CD4-positive, alpha-beta T cell treated with Interleukin-21 for 1 hour (primary cell): ENCODE measurements at regions not wholly inside any gene's neighbourhood (a gene's known extent, or its start where the extent isn't known, plus 50 kb on each side); places are given as distances from the start of the nearest gene placed in this dataset.

Source experiments
- DNase-seq: peaks from one replicate; pipeline ENCODE4 v3.0.0-alpha.2; 2020

DNA sequence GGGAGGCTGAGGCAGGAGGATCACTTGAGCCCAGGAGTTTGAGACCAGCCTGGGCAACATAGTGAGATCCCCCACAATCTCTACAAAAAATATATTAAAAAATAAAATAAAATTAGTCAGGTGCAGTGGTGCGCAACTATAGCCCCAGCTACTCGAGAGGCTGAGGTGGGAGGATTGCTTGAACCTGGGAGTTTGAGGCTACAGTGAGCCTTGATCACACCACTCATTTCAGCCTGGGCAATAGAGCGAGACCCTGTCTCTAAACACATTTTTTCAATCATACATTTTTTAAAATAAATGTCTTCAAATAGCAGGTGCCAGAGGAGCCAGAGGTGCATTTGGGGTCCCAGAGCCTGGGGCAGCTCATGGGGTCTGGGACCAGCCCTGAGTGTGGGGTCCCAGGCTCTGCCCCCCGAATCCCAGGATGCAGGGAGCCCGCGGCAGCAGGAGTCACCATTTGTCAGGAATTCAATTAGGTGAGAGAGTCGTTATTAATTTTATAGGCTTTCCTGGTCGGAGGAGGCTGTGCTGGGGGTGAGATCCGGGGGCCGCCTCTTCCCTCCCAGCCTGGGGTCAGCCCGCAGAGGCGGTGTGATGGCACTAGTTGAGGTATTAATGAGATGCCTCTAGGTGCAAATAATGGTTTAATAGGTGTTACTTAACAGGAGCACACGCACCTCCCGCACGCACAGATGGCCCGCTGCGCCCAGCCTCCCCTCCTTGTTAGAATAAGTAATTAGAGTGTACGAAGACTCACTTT is 78.3 kb downstream of the MICALL2 start:
- no peak for DNase-seq

GRCh38 chr7:1382553-1383397 is 76.5 kb downstream of the MICALL2 start:
- no peak for DNase-seq

DNA sequence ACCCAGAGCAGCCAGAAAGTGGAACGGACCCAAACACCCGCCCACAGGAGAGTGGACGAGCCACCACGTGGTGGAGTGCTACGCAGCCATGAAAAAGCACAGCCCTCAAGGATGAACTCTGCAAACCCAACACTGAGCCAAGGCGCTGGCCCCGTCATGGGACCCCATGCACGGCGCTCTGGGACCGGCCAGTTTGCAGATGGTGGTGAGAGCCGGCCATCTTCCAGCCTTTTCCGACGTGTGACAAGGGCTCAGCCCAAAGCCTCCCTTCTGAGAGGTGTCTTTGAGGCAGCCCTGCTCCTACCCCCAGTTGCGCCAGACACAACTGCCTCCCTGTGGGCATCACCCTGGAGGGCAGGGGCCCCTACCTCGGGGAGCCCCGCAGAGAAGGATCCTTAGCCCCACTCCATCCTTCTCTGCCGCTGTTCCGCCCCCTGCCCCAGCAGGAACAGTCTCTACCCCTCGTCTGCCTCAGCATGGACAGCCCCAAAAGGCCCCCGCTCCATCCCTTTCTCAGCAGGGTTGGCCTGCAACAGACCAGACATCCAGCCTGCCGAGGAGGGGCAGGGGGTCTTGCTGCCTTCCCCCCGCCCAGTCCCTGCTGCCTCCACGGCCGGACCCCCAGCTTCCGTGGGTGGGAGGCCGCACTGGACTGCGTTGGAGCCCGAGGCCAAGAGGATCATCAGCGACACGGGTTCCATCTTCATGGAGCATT is 75.7 kb downstream of the MICALL2 start:
- DNase-seq = no peak

DNA sequence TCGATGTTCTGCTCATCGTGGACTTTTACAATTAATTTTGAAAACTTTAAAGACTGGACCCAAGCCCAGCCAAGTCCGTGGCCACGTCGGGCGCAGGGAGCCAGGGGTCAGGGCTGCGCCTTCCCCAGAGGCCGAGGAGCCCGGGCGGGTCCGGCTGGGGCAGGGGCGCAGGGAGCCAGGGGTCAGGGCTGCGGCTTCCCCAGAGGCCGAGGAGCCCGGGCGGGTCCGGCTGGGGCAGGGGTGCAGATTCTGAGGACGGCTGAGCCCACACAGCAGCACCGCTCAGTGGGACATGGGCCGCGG is 75.2 kb downstream of the MICALL2 start:
- DNase-seq = no peak
